SU-DHL-6 (cell line): ENCODE measurements at regions not wholly inside any gene's neighbourhood (a gene's known extent, or its start where the extent isn't known, plus 50 kb on each side); places are given as distances from the start of the nearest gene placed in this dataset.

ENCODE experiments used
- H2AFZ ChIP-seq: fragments of 200-600 bp; sonication (generic); 2 replicates; pipeline ENCODE4 v1.6.1; 2014; ENCODE audit warnings: low read depth, mild to moderate bottlenecking, moderate library complexity, mixed read lengths, antibody characterized with exemption, low read length; ENCODE audit not compliant: severe bottlenecking
- H3F3A ChIP-seq: fragments of 200-600 bp; shearing (Covaris generic); 2 replicates; pipeline ENCODE4 v1.6.0; 2016; ENCODE audit warnings: antibody characterized with exemption, mild to moderate bottlenecking; ENCODE audit not compliant: insufficient read depth
- H3K27ac ChIP-seq: fragments of 200-600 bp; sonication (generic); 2 replicates; pipeline ENCODE4 v1.5.1; 2016; ENCODE audit warnings: low read depth, mild to moderate bottlenecking, low read length, moderate library complexity, mixed read lengths
- H3K27me3 ChIP-seq: fragments of 200-600 bp; sonication (generic), shearing (Covaris generic); 2 replicates; pipeline ENCODE4 v1.6.0; 2014; ENCODE audit warnings: mild to moderate bottlenecking, low read length
- H3K36me3 ChIP-seq: fragments of 200-600 bp; sonication (generic); 2 replicates; pipeline ENCODE4 v1.6.1; 2014; ENCODE audit warnings: mild to moderate bottlenecking, low read length, mixed read lengths
- H3K4me2 ChIP-seq: fragments of 300-600, 200-600 bp; shearing (Covaris generic), sonication (generic); 2 replicates; pipeline ENCODE4 v1.6.0; 2014; ENCODE audit warnings: low read length, low read depth, mild to moderate bottlenecking; ENCODE audit not compliant: poor library complexity, severe bottlenecking
- H3K4me3 ChIP-seq: fragments of 200-600 bp; sonication (generic); 2 replicates; pipeline ENCODE4 v1.5.1; 2014; ENCODE audit warnings: antibody characterized with exemption, low read length, mild to moderate bottlenecking, mixed read lengths; ENCODE audit not compliant: insufficient read depth, poor library complexity, severe bottlenecking
- H3K79me2 ChIP-seq: fragments of 200-600 bp; sonication (generic); 2 replicates; pipeline ENCODE4 v1.6.1; 2014; ENCODE audit warnings: mild to moderate bottlenecking, low read length, moderate library complexity; ENCODE audit not compliant: insufficient read depth
- H3K9ac ChIP-seq: fragments of 200-600 bp; sonication (generic); 2 replicates; pipeline ENCODE4 v1.7.0; 2014; ENCODE audit warnings: mild to moderate bottlenecking, low read length
- H3K9me2 ChIP-seq: fragments of 200-600 bp; sonication (generic); replicated peaks from 2 replicates; pipeline ENCODE4 v1.6.1; 2014; ENCODE audit warnings: low read length; ENCODE audit not compliant: insufficient read depth
- H3K9me3 ChIP-seq: fragments of 200-600 bp; sonication (generic); 2 replicates; pipeline ENCODE4 v1.6.1; 2014; ENCODE audit warnings: low read length, mixed read lengths; ENCODE audit not compliant: insufficient read depth
- H4K20me1 ChIP-seq: fragments of 200-600 bp; sonication (generic); 2 replicates; pipeline ENCODE4 v1.6.1; 2014; ENCODE audit warnings: low read depth, mild to moderate bottlenecking, antibody characterized with exemption, low read length, moderate library complexity, mixed read lengths
- EZH2phosphoT487 ChIP-seq: fragments of 200-600 bp; sonication (generic), shearing (Covaris generic); conservative IDR thresholded peaks from 2 replicates; pipeline ENCODE4 v1.6.1; 2018; ENCODE audit warnings: mild to moderate bottlenecking, antibody characterized with exemption, low read length, moderate library complexity, mixed read lengths
- TF ChIP-seq, protein P1 (sequence below): fragments of 200-600 bp; sonication (generic); IDR thresholded peaks from one replicate; pipeline ENCODE4 v1.5.1; 2017; ENCODE audit warnings: antibody characterized with exemption, mild to moderate bottlenecking, low read length, moderate library complexity; ENCODE audit not compliant: insufficient read depth, poor library complexity, severe bottlenecking

DNA sequence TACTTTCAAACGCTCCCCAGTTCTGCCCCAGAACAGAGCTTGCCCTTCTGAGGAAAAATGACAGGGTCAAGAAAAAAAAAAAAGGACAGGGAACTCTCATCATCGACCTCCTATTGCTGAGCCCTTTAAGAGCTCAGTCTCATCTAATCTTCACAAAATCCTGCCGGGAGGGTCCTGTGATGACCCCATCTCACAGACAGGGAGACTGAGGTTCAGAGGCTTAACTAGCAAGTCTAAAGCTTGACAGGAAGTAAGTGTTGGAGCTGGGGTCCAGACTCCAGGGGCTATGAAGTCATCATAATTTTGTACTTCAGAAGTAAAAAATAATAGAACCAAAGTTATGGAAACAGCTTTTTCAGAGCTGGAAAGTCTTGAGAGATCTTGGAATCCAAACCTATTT is 171.1 kb upstream of the MYCN start:
- H3K9ac ChIP-seq: no peak overlapping the region
- H3K4me2 ChIP-seq: no peak overlapping the region
- no peaks in the 10 kb centered on the region for H3F3A ChIP-seq
- no peaks in the 10 kb centered on the region for H3K9me2 ChIP-seq
- H3K79me2 ChIP-seq: no peaks in the 10 kb centered on the region
- H3K9me3 ChIP-seq: no peaks in the 10 kb centered on the region
- no peaks in the 10 kb centered on the region for H3K27me3 ChIP-seq
- no peak overlapping the region for H3K27ac ChIP-seq
- no peaks in the 10 kb centered on the region for H3K36me3 ChIP-seq
- H2AFZ ChIP-seq: no peak overlapping the region
- TF ChIP-seq, protein P1, sequence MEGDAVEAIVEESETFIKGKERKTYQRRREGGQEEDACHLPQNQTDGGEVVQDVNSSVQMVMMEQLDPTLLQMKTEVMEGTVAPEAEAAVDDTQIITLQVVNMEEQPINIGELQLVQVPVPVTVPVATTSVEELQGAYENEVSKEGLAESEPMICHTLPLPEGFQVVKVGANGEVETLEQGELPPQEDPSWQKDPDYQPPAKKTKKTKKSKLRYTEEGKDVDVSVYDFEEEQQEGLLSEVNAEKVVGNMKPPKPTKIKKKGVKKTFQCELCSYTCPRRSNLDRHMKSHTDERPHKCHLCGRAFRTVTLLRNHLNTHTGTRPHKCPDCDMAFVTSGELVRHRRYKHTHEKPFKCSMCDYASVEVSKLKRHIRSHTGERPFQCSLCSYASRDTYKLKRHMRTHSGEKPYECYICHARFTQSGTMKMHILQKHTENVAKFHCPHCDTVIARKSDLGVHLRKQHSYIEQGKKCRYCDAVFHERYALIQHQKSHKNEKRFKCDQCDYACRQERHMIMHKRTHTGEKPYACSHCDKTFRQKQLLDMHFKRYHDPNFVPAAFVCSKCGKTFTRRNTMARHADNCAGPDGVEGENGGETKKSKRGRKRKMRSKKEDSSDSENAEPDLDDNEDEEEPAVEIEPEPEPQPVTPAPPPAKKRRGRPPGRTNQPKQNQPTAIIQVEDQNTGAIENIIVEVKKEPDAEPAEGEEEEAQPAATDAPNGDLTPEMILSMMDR: no peak
- no peak for TF ChIP-seq EZH2phosphoT487
- no peak overlapping the region for H3K4me3 ChIP-seq
- no peaks in the 10 kb centered on the region for H4K20me1 ChIP-seq

- no peak overlapping the region for H3K4me3 ChIP-seq
- no peak for TF ChIP-seq EZH2phosphoT487
- TF ChIP-seq, protein P1: no peak
- no peaks in the 10 kb centered on the region for H3K79me2 ChIP-seq
- no peak overlapping the region for H3K27ac ChIP-seq
- H3K9ac ChIP-seq: no peak overlapping the region
- H3K36me3 ChIP-seq: no peaks in the 10 kb centered on the region
- H3F3A ChIP-seq: no peaks in the 10 kb centered on the region
- no peaks in the 10 kb centered on the region for H3K9me2 ChIP-seq
- no peaks in the 10 kb centered on the region for H4K20me1 ChIP-seq
- H3K9me3 ChIP-seq: no peaks in the 10 kb centered on the region
- H2AFZ ChIP-seq: no peak overlapping the region
- no peaks in the 10 kb centered on the region for H3K27me3 ChIP-seq
- H3K4me2 ChIP-seq: no peak overlapping the region
Observed at GRCh38 chr2:15769676-15770547, 170.4 kb upstream of the MYCN start.

DNA sequence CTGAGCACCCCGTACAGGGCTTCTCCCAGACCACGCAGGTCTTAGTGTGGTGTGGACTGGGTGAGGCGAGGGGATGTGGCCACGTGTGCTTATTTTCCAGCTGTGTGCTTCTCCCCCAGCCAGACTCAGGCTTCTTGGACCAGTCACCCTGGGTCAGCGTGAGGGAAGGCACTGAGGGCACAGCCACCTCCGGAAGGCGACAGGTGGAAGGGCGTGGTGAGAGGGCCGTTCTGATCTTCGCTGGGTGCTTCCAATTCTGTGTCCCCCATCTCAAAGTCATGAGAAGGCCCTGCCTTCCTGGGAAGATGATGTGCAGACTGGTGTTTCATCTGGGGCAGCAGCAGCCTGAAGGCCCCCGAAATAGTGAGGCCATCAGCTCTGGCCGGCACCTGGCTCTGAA is 169.7 kb upstream of the MYCN start:
- Histone ChIP-seq H3K9ac (no peak overlapping the region), H3K79me2 (no peaks in the 10 kb centered on the region), H3K4me2 (no peak overlapping the region), H3F3A (no peaks in the 10 kb centered on the region), H3K9me2 (no peaks in the 10 kb centered on the region), H2AFZ (no peak overlapping the region), H3K9me3 (no peaks in the 10 kb centered on the region), H3K27me3 (no peaks in the 10 kb centered on the region), H3K27ac (no peak overlapping the region), H3K36me3 (no peaks in the 10 kb centered on the region), H4K20me1 (no peaks in the 10 kb centered on the region), H3K4me3 (no peak overlapping the region)
- no peak for TF ChIP-seq EZH2phosphoT487
- TF ChIP-seq, protein P1: no peak
